HFFc6 (cell line): ENCODE measurements at regions not wholly inside any gene's neighbourhood (a gene's known extent, or its start where the extent isn't known, plus 50 kb on each side); places are given as distances from the start of the nearest gene placed in this dataset.
A peak's percentile ranks its signal among the peaks of the same experiment; 100 is the strongest.

Source experiments
- DNase-seq: peaks from one replicate; pipeline ENCODE4 v3.0.0-alpha.2; 2018
- H3K27ac Mint-ChIP-seq: 2 replicates; pipeline ENCODE4 v1.8.0; 2020; ENCODE audit warnings: mild to moderate bottlenecking, mixed read lengths
- H3K27me3 Mint-ChIP-seq: 2 replicates; pipeline ENCODE4 v1.8.0; 2021; ENCODE audit warnings: mild to moderate bottlenecking, moderate library complexity, mixed read lengths; ENCODE audit not compliant: insufficient read depth
- H3K36me3 Mint-ChIP-seq: 2 replicates; pipeline ENCODE4 v1.8.0; 2021; ENCODE audit warnings: low read depth, mixed read lengths
- H3K4me1 Mint-ChIP-seq: 2 replicates; pipeline ENCODE4 v1.8.0; 2020; ENCODE audit warnings: low read depth, mixed read lengths
- H3K4me3 Mint-ChIP-seq: 2 replicates; pipeline ENCODE4 v1.8.0; 2020; ENCODE audit warnings: mild to moderate bottlenecking, moderate library complexity, mixed read lengths
- H3K9me3 Mint-ChIP-seq: 2 replicates; pipeline ENCODE4 v1.8.0; 2020; ENCODE audit warnings: mild to moderate bottlenecking, mixed read lengths
- TF ChIP-seq, protein P1 (sequence below): fragments of 200-600 bp; sonication (generic); IDR thresholded peaks from 2 replicates; pipeline ENCODE4 v1.5.0; 2021; ENCODE audit warnings: antibody characterized with exemption, mild to moderate bottlenecking

- H3K36me3 Mint-ChIP-seq = peaks cover 40% of the 10 kb centered on the region
- no peaks in the 10 kb centered on the region for H3K9me3 Mint-ChIP-seq
- peaks cover 43% of the 10 kb centered on the region for H3K27me3 Mint-ChIP-seq
- peak overlapping the region; percentile 97 for H3K27ac Mint-ChIP-seq
- DNase-seq = no peak
- peaks cover 73% of the 10 kb centered on the region for H3K4me1 Mint-ChIP-seq
- TF ChIP-seq, protein P1, sequence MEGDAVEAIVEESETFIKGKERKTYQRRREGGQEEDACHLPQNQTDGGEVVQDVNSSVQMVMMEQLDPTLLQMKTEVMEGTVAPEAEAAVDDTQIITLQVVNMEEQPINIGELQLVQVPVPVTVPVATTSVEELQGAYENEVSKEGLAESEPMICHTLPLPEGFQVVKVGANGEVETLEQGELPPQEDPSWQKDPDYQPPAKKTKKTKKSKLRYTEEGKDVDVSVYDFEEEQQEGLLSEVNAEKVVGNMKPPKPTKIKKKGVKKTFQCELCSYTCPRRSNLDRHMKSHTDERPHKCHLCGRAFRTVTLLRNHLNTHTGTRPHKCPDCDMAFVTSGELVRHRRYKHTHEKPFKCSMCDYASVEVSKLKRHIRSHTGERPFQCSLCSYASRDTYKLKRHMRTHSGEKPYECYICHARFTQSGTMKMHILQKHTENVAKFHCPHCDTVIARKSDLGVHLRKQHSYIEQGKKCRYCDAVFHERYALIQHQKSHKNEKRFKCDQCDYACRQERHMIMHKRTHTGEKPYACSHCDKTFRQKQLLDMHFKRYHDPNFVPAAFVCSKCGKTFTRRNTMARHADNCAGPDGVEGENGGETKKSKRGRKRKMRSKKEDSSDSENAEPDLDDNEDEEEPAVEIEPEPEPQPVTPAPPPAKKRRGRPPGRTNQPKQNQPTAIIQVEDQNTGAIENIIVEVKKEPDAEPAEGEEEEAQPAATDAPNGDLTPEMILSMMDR = no peak
- H3K4me3 Mint-ChIP-seq = peak overlapping the region; percentile 96
These were observed 92.0 kb downstream of the RFLNA start for GRCh38 chr12:124386661-124387527.

DNA sequence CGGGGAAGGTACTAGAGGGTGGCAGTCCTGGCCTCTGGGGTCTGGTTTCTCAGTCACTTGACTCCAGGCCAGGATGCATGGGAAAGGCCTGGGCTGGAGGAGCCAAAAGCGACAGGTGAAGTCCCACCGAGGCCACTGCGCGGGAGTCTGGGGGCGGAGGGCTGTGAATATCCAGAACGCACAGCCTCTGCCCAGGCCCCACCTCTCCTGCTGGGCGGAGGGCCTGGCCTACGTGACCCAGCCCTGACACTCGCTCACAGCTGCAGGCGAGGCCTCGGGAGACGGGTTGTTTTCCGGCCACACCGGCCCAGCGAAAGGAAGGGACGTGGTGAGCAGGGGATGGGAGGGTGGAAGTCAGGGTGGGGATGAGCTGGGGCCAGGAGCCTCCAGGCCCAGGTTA lies 91.2 kb downstream of the RFLNA start:
- DNase-seq = no peak
- Mint-ChIP-seq H3K27ac (peak overlapping the region; percentile 97), H3K36me3 (peaks cover 45% of the 10 kb centered on the region), H3K4me1 (peaks cover 73% of the 10 kb centered on the region), H3K9me3 (no peaks in the 10 kb centered on the region), H3K27me3 (peaks cover 44% of the 10 kb centered on the region), H3K4me3 (peak overlapping the region; percentile 96)
- TF ChIP-seq, protein P1 = no peak

DNA sequence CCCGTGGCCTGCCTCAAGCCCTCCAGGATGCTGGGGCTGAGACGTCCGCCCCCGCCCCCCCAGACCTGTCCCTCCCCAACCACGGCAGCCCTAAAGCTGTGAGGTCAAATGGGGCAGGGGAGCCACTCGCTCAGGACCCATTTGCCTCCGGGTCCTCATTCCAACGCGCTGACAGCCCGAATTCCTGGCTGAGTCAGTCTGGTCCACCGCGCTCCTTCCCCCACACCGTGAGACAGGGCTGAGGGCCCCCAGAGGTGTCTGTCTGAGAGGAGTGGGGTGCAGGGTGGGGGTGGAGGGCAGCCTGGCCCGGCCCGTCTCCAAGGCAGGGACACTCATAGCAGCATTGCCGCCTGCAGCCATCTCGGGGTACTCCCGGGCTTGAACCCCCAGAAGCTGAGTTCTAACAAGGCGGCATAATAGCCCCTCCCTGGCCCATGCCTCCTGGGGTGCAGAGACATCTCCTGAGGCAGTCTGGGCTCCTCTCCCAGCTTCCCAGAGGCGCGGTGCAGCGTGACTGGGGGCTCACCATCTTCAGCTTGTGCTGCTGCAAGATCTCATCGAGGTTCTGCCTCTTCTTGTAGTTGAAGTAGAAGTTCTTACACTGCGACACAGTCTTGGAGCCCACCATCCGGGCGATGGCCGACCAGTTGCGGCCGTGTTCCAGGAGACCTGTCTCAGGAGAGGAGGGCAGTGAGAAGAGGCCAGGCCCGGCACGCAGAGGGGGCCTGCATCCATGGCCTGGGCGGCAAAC lies 90.5 kb downstream of the RFLNA start:
- peak overlapping the region; percentile 97 for H3K27ac Mint-ChIP-seq
- H3K27me3 Mint-ChIP-seq = peaks cover 44% of the 10 kb centered on the region
- H3K4me3 Mint-ChIP-seq = peak overlapping the region; percentile 96
- H3K36me3 Mint-ChIP-seq = peaks cover 44% of the 10 kb centered on the region
- no peaks in the 10 kb centered on the region for H3K9me3 Mint-ChIP-seq
- peak; percentile 89 for DNase-seq
- TF ChIP-seq, protein P1 = peak; percentile 31; the same call in 1 of the 2 replicates
- H3K4me1 Mint-ChIP-seq = peaks cover 73% of the 10 kb centered on the region

DNA sequence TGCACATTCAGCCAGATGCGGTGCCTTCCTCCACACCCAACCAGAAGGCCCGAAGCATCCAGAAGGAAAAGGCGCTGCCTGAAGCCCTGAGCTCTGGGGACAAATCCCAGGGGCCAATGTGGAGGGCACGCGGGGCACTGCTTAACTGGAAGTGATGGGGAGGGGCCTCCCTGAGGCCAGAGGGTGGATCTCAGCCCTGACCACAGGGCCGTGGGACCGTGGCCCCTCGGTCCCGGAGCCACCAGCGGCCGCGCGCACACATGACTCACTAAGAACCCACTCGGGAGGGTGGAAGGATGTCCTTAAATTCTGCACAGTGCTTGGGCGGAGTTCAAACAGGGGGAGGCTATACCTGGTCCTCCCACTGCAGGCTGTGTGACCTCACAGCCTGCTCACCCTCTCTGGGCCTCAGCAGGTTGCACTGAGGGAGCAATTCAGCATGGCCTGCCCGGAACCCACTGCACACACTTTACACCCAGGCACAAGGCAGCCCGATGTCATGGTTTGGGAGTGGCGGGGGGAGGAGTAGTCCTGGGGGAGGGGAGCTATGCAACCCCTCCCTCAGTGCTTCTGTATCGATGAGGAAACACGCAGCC lies 89.5 kb downstream of the RFLNA start:
- no peak for DNase-seq
- peaks cover 46% of the 10 kb centered on the region for H3K36me3 Mint-ChIP-seq
- peak overlapping the region; percentile 97 for H3K27ac Mint-ChIP-seq
- no peaks in the 10 kb centered on the region for H3K9me3 Mint-ChIP-seq
- peak overlapping the region; percentile 96 for H3K4me3 Mint-ChIP-seq
- peaks cover 43% of the 10 kb centered on the region for H3K27me3 Mint-ChIP-seq
- peaks cover 73% of the 10 kb centered on the region for H3K4me1 Mint-ChIP-seq
- TF ChIP-seq, protein P1 = no peak

- TF ChIP-seq, protein P1 = no peak
- peak overlapping the region; percentile 77 for H3K4me3 Mint-ChIP-seq
- H3K27me3 Mint-ChIP-seq = peaks cover 46% of the 10 kb centered on the region
- H3K4me1 Mint-ChIP-seq = peaks cover 86% of the 10 kb centered on the region
- H3K36me3 Mint-ChIP-seq = peaks cover 45% of the 10 kb centered on the region
- DNase-seq = no peak
- H3K27ac Mint-ChIP-seq = peak overlapping the region; percentile 97
- H3K9me3 Mint-ChIP-seq = no peaks in the 10 kb centered on the region
These were observed 88.1 kb downstream of the RFLNA start for GRCh38 chr12:124383028-124383427.
